ENCODE measurements at regions not wholly inside any gene's neighbourhood (a gene's known extent, or its start where the extent isn't known, plus 50 kb on each side); places are given as distances from the start of the nearest gene placed in this dataset.
"Not testable (repeated sequence)": the region's sequence is repeated elsewhere in the genome, so short reads cannot be mapped to it uniquely, and the experiment has no call there.

DNA sequence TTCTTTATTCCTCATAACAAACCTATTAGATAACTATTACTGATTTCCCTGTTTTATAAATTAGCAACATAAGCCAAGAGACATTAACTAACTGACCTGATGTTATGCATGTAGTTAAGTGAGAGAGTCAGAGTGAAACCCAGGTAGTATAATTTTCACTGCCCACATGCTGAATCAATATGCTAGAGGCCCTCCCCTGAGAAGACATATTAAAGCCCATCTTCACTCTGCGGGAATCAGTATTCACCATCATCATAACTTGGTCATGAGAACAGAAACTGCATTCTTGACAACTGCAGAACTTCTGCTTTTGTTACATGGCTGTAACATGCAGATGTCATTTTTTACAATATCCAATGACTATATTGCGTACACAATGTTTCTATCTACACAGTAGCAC, 1324.3 kb downstream of the ARAP2 start:
- intact Hi-C loops (cut with DNase I, micrococcal nuclease) = no loop called here
- ATAC-seq (no peak), DNase-seq (no peak)

DNA sequence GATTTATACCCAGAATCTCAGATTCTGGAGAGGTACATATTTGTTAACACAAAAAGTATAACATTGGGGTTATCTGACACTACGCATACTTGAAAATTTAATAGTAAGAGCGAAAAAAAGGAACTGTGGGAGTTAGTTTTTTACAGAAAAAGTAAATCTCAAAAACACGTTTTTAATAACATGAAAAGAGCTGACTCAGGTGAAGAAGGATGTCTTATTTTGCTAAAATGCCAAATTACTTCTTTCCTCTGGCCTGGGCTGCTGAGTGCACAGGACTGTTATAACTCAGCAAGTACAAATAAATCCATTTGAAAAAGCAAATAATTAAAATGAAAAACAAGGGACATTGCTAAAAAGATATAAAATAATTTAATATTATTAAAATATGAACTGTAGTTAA, 1322.9 kb downstream of the ARAP2 start:
- ATAC-seq = no peak

DNA sequence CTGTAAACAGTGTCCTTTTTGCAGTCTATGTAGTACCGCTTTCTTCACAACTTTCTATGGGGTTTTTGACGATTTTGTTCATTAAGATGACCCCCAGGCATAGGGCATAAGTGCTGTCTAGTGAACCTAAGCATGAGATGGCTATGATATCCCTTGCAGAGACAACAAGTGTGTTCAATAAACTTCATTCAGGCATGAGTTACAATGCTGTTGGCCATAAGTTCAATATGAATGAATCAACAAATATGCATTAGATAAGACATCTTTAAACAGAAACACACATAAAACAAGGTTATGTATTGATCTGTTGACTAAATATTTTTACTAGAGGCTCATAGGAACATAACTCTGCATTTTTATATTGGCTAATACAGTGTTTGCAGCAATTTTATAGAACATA, 1322.0 kb downstream of the ARAP2 start:
- ATAC-seq (no peak), DNase-seq (no peak)
- intact Hi-C loops (cut with DNase I, micrococcal nuclease) = no loop called here

More for the DNA sequence above, 1322.9 kb downstream of the ARAP2 start:
- intact Hi-C loops (cut with DNase I, micrococcal nuclease) = no loop called here
- no peak for DNase-seq

DNA sequence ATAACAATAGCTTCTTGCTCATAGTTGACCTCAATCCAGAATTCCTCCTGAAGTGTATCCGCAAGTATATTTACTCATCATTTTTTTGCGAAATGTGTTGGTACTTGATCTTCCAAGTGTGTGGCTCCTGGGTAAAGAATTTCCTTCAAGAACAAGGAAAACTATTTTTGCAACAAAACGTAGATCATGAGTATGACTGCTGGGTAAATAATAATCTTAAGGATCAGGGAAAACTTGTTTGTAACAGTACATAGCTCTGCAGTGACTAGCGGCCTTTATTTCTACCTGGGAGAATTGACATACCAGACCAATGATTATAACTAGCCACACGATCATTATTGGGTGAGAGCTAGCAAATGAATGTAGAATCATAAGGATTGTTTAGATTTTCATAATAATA, 1311.7 kb downstream of the ARAP2 start:
- intact Hi-C loops (cut with DNase I, micrococcal nuclease) = no loop called here
- no peak for DNase-seq
- ATAC-seq = no peak

DNA sequence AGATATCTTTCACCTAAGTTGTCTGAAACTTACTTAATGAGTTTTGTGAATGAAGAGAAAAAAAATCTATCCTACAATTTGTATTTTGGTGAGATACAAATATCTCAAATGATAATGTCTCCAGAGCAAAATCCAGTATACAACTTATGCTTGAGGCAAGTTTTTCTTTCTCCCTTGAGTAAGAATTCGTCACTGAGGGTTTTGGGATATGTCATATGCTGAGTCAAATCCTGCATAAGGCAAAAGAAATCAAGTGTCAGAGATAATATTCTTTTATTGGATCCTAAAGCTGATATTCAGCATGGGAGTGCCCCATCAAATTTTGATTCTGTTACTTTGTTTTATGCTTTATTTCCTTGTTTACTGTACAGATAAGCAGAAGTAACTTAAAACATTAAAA, 1308.6 kb downstream of the ARAP2 start:
- no peak for DNase-seq
- no peak for ATAC-seq
- intact Hi-C loops (cut with DNase I, micrococcal nuclease) = no loop called here

DNA sequence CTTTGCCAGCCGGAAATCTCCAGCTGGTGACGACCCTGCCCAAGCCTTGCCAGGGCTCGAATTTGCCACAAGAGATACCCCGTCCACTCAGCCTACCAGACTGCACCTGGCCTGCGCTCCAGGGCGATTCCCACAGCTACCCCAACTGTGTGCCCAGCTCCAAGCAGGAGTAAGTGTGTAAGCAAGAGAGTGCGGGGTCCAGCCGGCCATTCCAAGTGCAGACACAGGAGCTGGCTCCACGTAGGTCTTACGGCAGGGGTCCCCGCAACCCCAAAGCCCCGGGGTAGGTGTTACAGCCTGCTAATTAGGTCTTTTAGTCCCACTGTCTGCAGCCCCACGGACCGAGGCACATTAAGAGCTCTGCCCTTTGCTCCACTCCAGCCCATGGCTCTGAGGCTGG, 1305.2 kb downstream of the ARAP2 start:
- ATAC-seq = no peak
- intact Hi-C loops (cut with DNase I, micrococcal nuclease) = no loop called here
- no peak for DNase-seq

DNA sequence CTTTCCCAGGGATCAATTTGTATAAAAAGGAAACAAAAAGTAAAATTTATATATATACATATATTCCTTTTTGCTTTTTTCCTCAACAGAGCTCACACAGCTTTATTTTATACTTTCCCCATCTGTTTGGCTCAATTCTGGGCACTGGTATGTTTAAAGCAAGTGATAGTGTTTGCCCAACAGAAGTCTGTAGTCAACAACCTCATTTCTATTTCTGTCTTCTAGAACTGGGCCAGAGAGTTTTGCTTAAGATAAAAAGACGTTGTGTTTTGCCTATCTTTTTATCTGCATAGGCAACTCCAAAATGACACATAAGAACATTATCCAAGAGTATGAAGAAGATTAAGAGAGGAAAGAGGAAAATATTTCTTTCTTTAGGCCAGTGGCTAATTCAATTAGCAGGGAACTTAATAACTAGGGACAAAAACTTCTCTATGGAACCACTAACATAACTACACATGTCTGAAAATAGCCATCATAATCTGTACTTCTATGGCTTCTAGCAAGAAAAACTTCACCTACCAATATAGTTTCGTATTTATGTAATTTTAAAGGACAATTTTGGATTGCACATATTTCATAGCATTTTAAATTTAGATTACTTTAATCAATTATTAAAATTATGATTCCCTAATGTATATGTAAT, 1300.5 kb downstream of the ARAP2 start:
- DNase-seq (no peak), ATAC-seq (no peak)
- intact Hi-C loops (cut with DNase I, micrococcal nuclease) = no loop called here

DNA sequence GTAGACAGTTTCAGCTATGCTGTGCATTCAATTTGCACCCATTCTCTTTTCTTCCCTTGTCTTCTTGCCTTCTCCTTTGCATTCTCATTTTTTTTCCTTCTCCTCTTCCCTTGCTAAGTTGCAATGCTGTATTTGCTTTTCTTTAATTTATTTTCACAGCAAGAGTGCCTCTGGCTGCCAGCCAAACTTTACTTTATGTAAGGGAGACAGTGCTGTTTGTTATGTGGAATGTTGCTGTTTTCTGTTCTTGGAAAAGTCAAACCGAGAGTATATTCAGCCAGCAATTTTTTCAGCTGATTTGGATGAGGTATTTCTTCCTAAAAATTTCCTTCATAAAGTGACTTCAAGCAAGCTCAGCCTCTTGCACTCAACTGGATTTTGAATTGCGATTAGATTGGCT, 1293.4 kb downstream of the ARAP2 start:
- DNase-seq = no peak

DNA sequence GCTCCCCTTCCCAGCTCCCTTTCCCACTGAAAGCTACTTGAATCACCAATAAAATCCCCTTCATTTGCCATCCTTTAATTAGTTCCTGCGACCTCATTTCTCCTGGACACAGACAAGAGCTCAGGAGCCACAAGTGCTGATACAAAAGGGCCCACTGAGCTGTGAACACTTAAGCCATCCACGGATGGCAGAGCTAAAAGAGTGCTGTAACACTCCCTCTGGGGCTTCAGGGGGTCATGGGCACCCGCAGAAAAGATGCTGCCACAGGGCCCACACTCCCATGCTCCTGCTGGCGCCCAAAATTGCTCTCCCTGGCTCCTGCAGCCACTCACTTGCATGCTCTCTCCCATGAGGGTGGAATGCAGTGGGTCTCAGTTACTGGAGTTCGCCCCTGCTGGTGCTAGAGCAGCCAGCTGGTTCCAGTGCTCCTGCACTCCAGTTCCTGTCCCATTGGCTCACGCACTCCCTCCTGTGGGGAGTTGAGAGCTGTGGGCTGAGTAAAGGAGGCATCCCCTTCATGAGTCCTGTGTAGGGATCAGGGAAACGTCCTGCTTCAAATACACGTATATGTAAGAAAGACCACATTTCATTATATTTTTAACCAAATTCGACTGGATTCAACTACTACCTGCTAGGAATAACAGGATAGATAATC, 1291.0 kb downstream of the ARAP2 start:
- DNase-seq = no peak
- no peak for ATAC-seq
- intact Hi-C loops (cut with DNase I, micrococcal nuclease) = no loop called here

More for the DNA sequence above, 1293.4 kb downstream of the ARAP2 start:
- ATAC-seq = no peak
- intact Hi-C loops (cut with DNase I, micrococcal nuclease) = no loop called here

DNA sequence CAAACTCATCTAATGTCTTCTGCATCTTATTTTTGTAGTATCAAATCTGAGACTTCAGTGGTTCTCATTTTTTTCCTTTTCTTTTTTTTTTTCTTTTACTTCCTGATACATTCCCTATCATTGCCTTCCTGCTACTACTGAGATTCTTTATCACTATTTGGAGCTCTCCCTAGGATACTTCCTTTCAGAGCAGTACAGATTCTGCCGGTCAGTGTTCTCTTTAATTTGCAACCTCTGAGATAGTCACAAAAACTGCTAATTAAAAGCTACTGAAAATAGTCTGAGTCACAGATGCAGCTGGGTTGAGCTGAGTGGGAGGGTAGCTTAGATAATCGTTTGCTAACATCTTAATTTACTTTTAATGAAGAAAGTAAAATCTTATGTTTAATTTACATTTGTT, 1279.7 kb downstream of the ARAP2 start:
- DNase-seq (no peak), ATAC-seq (no peak)
- intact Hi-C loops (cut with DNase I, micrococcal nuclease) = no loop called here

DNA sequence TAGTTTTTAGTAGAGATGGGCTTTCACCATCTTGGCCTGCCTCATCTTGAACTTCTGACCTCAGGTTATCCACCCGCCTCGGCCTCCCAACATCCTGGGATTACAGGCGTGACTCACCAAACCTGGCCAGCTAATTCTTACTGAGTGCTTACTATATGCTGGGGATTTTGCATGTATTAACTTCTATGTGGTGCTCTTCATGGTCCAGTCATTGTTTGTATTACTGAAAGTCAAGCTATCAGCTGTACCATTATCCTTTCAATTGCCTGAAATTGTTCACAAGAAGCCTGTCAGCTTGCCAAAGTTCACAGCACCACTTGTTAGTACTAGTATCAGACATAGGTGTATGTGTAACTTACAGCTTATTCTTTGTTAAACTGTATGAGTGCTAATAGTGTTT, 1272.1 kb downstream of the ARAP2 start:
- DNase-seq (no peak), ATAC-seq (no peak)
- intact Hi-C loops (cut with DNase I, micrococcal nuclease) = no loop called here

DNA sequence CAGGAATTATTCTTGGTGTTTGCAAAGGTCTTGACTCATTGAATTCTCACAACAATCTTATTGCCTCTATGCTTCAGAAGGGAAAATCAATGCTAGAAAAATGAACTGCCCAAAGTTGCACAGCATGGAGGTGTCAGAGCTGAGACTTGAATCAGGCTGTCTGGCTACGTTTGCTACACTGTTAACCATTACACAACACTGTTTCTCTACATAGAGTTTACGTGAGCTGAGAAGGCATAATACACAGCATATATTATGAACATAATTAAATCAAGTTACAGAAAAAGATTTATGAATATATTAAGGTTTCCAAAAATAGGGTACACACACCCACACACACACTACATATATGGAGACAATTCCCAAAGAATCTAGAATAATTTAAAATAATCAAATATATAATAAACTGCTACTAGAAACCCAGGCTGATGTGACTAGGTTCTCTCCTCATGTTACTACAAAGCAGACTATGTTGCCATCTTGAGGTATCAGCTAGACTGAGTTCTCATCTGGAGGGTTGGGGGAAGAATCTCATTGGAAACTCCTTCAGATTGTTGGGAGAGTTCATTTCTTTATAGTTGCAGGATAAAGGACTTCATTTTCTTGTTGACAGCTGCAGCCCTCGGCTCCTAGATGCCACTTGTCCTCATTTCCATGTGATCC, 1270.5 kb downstream of the ARAP2 start:
- no peak for DNase-seq
- ATAC-seq = no peak
- intact Hi-C loops (cut with DNase I, micrococcal nuclease) = no loop called here

DNA sequence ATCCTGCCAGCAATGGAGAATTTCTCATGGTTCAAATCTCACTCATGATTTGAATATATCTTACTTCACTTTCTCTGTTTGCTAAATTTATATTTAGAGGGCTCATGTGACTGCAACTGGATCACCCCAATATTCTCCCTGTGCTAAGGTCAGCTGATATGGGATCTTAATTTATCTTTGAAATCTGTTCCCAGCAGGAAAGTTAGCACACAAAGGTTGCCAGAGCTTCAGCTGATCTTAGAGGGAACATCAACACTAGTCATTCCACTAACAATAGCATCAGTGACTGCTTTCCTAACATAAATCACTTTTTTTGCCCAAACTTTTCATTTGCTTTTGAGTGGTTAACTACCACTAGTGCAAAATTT, 1270.0 kb downstream of the ARAP2 start:
- intact Hi-C loops (cut with DNase I, micrococcal nuclease) = no loop called here
- ATAC-seq (no peak), DNase-seq (no peak)

DNA sequence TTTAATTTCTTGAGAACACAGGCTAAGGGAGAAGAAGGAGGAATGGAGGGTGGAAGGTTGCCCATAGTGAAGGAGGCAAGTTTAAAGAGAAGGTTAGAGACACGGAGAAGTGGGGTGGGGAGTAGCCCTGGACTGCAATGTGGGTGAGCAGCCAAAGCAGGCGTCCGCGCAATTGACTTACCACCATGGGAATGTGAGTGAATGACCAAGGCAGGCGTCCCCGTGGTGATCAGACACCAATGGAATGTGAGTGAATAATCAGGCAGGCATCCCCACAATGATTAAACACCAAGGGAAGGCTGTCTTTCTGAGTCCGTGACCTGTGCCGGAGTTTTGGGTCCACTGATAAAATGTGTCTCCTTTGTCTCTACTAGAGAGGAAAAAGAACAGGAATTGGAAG, 1223.1 kb downstream of the ARAP2 start:
- intact Hi-C loops (cut with DNase I, micrococcal nuclease); DNase-seq; ATAC-seq: not testable (repeated sequence)

DNA sequence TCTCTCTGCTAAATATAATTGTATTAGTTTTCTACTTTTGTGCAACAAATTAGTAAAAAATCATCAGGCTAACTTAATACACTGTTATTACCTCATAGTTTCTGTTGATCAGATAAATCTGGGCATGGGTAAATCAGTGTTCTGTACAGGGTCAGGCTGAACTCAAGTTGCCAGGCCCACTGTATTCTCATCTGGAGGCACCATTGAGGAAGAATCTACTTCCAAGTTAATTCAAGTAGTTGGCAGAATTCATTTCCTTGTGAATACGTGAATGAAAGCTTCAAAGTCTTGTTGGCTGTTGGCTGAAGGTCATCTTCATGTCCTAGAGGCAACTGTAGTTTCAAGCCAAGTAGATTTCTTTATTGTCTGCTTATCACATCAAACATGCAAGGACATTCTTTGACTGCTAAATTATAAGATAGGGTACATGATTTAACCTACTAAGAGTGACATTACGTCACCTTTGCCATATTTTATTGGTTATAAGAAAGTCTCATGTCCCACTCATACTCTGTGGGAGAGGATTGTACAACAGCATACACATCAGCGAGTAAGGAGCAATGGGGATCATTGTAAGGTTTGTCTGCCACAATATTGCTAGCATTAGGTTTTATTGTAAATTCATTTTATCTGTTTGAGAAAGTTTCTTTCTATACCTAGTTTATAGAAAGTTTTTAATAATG, 1219.0 kb downstream of the ARAP2 start:
- ATAC-seq = no peak
- intact Hi-C loops (cut with DNase I, micrococcal nuclease) = no loop called here
- no peak for DNase-seq

DNA sequence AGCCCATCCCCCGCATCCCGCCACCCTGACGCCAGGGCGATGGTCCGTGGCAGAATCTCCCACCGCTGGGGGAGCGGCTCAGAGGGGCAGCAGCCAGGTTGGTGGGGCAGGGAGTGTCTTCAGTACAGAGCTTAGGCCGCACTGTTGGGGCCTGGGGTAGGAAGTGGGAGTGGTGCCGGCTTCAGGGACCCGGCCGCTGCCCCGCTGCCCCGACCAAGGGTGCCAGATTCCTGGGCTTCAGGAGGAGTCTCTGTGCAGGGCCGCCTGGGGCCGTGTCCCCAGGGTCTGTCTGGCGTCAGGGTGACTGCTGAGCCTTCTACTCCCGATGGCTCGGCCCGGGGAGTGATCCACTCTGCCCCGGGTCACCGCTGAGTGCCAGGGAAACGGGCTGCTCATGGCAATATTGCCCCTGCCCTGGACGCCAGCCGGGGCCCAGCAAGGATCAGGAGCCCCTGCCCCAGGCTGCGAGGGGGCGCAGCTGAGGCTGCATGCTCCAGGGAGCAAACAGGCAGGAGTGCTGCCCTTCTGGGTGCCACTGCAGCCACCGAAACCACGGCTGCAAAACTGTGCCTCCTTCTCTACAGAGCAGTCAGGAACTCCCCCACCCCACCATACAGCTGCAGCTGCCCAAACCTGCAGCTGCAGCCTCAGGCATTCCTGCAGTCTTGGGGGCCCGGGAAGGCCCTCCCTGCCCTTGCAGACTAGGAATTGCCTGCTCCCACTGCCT, 1206.1 kb downstream of the ARAP2 start:
- ATAC-seq = no peak
- intact Hi-C loops (cut with DNase I, micrococcal nuclease) = no loop called here
- DNase-seq = no peak

DNA sequence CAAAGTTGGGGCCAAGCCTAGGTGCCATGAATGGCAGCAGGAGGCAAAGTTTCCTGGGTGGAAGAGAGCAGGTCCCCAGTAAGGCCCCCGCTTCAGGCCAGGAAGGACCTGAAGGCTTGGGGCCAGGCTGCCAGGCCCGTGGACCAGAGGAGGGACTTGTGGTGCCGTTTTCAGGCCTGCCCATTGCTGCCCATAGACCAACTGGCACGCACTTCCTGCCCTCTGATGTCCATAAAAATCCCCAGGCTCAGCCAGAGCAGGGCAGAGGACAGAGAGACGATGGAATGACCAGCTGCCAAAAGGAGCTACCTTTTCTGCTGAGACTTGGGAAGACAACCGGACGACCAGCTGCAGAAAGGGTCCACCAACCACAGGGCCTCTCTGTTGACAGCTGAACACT, 1205.5 kb downstream of the ARAP2 start:
- intact Hi-C loops (cut with DNase I, micrococcal nuclease) = no loop called here
- ATAC-seq = no peak
- DNase-seq = no peak

DNA sequence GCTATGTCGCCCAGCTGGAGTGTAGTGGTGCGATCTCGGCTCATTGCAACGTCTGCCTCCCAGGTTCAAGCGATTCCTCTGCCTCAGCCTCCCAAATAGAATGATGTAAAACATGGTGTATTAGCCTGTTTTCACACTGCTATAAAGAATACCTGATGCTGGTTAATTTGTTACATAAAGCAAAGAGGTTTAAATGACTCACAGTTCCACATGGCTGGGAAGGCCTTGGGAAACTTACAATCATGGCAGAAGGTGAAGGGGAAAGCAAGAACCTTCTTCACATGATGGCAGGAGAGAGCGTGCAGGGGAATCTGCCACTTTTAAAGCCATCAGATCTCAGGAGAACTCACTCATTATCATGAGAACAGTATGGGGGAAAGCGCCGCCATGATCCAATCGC, 1191.8 kb downstream of the ARAP2 start:
- DNase-seq (no peak), ATAC-seq (no peak)
- intact Hi-C loops (cut with DNase I, micrococcal nuclease) = no loop called here

DNA sequence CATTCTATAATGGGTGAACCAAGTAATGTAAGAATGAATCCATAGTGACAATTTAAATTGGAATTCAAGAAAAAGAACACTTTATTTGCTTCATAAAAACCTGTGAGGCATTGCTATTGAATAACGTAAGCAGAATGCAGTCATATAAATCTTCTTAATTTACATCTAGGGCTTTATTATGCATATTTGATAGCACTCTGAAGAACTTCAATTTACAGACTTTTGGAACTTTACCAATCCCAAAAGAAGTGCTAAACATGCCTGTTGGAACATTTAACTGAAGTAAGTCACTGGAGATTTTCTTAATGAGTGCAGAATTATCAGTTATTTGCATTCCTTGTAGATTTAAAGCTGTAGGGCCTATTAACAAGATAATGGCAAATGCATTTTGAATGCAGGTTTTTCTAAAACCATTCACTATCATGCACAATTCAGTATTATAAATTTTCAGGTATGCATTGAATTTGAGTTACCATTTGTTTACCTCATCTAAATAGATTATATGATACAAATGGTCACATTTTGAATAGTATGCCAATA, 1181.2 kb downstream of the ARAP2 start:
- no peak for DNase-seq
- intact Hi-C loops (cut with DNase I, micrococcal nuclease) = no loop called here
- no peak for ATAC-seq
